NCI-H128 (cell line): ENCODE measurements at regions not wholly inside any gene's neighbourhood (a gene's known extent, or its start where the extent isn't known, plus 50 kb on each side); places are given as distances from the start of the nearest gene placed in this dataset.

Experiments
- DNase-seq: peaks from one replicate; lab custom pipeline; 2025; ENCODE audit not compliant: unreplicated experiment; lab: John Stamatoyannopoulos, UW

GRCh38 chr1:81034291-81034690, 766.4 kb upstream of the ADGRL2 start:
- no peak for DNase-seq

DNA sequence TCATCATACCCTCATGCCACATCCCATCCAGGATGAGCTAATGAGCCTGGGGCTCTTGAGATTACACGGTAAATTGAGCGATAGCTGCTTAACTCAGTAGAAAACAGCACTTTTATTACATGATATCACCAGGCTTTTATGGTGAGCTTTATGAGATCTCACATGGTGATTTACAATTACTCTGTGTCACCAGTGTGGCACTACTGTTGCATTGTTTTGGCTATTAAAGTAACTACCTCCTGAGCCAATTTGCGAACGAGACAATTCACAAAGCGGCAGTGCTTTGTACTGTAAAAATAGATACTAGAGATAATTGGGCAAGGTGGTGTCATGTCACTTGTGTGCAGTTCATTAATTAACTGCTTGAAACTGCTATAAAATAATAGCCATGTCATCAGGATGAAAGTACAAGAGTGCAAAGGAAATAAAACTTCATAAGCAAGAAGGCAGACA, 767.7 kb upstream of the ADGRL2 start:
- peak; percentile 62 for DNase-seq

- DNase-seq = no peak
Observed at GRCh38 chr1:81032374-81032773, 768.4 kb upstream of the ADGRL2 start.

DNA sequence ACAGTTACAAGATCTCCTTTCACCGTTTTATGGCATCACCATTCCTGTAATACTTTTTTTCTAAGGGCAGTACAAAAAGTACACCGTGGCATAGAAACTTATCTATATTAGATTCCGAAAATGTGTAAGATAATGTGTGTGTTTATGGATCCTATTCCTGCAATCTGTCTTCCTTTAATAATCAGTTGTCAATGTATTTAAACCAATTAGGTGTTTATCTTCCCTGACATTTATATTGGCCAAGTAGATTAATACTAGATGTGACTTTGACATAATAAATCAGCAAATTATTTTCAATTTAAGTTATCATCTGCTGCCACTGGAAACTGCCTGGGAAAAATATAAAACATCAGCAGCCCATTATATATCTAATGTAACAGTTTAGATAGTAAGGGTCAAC, 770.3 kb upstream of the ADGRL2 start:
- no peak for DNase-seq

DNA sequence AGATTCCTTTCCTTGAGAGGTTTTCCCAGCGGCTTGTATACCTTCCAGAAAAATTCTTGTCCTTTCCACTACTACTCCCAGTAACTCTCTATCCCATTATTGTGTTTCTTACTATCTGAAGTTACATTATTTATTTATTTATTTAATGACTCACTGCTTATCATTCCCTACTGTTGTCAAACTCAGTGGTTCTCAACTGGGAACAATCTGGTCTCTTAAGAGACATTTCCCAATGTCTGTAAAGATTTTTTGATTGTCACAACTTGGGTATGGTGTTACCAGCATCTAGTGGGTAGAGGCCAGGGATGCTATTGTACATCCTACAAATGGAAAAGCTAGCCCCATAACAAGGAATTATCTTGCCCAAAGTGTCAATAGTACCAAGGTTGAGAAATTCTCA, 771.5 kb upstream of the ADGRL2 start:
- no peak for DNase-seq

DNA sequence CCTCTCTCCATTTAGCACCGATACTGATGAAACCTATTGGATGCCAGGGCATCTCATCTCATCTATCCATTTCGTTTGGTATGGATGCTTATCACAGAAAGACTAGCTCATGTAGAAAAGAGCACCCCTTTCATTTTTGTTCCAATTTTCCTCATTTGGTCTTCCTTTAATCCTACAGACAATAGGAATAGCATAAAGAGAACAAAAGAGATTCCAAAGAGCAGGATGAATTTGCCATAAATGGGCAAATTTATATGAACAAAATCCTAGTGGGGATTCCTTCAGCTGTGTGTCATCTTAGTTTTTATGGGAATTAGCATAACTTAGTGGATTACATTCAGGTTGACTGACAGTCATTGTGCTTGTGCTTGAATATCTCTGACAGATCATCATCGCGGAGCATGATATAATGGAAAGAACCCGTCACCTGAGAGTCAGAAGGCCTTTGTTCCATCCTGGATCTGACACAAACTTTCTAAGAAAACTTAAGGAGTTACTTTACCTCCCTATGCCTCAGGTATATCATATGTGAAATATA, 777.5 kb upstream of the ADGRL2 start:
- DNase-seq = no peak

- DNase-seq = no peak
Observed at GRCh38 chr1:81021134-81021533, 779.6 kb upstream of the ADGRL2 start.

DNA sequence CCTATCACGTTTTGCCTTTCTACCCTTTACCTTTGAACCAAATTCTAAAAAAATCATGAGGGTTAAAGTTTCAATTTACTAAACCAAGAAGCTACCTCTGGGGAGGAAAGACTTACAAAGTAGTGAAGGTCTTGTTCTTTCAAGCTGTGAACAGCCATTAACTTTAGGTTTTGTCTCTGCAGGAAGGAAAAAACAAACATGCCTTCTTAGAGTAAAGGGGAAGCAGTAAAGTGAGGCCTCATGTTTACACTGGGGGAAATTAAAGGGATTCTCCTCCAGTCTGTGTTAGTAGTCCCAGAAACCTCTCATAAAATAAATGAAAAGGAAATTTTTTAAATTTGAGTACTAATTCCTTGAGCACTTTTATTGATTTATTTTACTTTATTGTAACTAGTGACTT, 780.2 kb upstream of the ADGRL2 start:
- DNase-seq = no peak

GRCh38 chr1:81010126-81010525, 790.6 kb upstream of the ADGRL2 start:
- no peak for DNase-seq

DNA sequence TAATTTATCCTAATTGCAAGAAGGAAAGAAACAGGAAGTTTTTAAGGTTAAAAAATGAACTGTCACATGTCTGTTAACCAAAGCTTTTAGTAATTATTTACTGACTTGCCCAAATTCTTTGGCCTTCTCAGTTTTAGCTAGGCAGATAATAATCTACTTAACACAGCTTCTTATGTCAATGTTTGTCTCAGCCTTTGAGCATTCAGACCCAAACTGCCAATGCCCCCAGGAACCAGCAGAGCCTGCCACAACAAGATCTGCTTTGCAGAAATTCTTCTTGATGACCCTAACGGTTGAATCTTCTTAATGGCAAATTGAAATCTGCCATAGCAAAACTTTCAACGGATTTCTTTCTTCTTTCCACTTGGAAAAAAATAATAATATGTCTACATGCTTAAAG, 792.4 kb upstream of the ADGRL2 start:
- no peak for DNase-seq

DNA sequence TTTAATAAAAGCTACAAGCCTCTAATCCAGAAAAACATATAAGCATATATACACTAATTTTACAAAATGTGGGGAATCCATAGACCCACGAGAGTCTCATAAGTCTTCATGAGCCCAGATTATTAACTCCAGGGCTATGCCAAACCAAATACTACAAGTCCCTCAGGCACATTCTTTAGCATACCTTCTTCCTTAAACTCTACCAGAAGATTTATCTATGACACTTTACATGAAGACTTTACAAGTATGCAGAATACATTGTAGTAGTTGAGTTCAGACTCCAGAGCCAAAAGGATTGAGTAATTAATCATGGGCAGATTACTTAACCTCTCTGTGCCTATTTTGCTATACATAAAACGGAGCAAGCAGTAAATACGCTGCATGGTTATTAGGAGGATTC, 793.7 kb upstream of the ADGRL2 start:
- DNase-seq = no peak

DNA sequence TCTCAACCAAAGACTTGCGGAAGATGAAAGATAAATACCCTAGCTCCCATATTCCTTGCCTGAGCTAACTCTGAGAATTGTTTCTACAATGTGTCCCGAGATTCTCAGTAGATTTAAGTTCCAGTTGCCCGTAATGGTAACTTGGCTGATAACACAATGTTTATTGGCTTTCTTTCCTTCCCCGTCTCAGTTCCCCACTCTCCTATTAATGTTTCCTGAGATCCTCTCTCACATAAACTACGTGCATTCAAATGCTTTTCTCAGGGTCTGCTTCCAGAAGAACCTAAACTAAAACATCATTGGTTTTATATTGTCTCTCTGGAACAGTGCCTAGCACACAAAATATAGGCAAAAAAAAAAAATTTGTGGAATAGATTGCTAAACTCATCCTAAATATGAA, 794.2 kb upstream of the ADGRL2 start:
- no peak for DNase-seq

GRCh38 chr1:81004011-81004410, 796.7 kb upstream of the ADGRL2 start:
- no peak for DNase-seq

DNA sequence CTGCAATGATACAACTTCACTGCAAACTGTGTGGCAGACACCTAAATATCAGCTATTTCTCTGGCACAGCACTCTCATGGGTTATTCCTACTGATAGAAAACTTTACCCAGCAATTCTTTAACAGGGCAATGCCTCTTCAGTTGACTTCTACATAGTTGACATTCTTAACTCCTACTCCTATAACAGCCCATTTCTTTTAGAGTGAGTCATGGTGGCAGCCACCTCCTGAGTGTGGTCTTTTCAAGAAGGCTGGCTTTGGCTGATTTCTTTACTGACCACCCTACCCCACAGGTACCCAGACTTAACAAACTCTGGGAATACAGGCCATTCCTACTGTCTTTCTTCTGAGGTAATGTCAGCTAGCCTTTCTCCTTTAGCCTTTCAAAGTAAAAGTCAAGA, 805.8 kb upstream of the ADGRL2 start:
- DNase-seq = no peak

GRCh38 chr1:80994038-80994437, 806.7 kb upstream of the ADGRL2 start:
- DNase-seq = no peak

DNA sequence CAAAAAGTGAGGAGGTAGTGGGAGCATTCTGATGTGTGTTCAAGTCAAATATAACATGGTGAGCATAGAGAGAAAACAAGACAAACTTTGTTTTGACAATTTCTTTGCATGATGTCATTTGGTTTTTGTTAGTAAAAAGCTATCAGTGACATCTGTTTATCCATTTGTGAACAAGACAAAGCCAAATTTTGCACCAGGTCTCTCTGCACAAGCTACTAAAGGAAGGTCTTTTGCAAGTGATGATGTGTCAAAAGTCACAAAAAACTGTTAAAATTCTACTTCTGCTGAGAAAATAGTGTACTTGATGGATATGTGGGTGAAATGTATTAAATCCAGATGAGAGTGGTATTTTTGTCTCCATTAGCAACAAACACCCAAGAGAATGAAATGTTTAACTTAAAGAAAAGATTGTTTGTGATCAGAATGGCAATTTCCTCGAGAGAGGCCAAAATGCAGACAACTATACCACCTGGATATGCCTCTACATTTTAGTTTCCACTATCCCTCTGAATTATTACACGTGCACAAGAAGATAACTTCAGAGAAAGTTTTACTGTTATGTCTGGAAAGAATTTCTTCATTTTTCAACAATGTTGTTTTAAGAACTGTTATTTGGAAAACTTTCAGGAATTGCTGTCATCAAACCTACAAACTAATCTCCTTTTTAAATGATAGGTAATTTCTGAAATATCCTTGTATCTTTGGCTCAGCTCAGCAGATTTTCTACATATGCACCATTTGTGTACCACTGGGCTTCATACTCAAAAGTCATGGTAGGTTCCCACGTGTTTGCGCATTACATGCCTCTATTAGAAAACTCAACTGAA, 807.4 kb upstream of the ADGRL2 start:
- no peak for DNase-seq

- DNase-seq = no peak
Observed at GRCh38 chr1:80989455-80989854, 811.3 kb upstream of the ADGRL2 start.

GRCh38 chr1:80988926-80989325, 811.8 kb upstream of the ADGRL2 start:
- no peak for DNase-seq

GRCh38 chr1:80987824-80988223, 812.9 kb upstream of the ADGRL2 start:
- DNase-seq = no peak

DNA sequence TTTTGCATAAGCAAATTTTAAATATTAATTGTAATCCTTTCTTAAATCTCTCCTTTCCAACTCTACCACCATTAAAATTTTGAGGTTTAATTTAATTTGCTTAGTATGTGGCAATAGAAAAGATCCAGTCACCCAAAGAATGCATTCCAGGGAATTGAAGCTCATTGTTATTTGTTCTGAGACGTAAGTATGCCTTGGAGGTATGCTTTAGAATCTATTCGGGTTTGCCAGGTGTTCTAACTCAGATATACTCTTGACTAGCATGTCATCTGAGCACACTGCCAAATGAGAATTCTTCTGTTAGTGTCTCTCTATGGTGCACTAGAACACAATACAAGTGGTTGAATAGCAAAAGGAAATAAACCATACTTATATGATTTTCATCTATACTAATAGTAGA, 813.6 kb upstream of the ADGRL2 start:
- no peak for DNase-seq

- no peak for DNase-seq
Observed at GRCh38 chr1:80982831-80983230, 817.9 kb upstream of the ADGRL2 start.

- DNase-seq = no peak
Observed at GRCh38 chr1:80973101-80973500, 827.6 kb upstream of the ADGRL2 start.

GRCh38 chr1:80966266-80966665, 834.5 kb upstream of the ADGRL2 start:
- no peak for DNase-seq
